Fibroblast of mammary gland (primary cell): ENCODE measurements at regions not wholly inside any gene's neighbourhood (a gene's known extent, or its start where the extent isn't known, plus 50 kb on each side); places are given as distances from the start of the nearest gene placed in this dataset.

ENCODE experiments used
- DNase-seq: peaks from one replicate; pipeline ENCODE4 v3.0.0-alpha.2; 2010; ENCODE audit warnings: low read depth
- H3K4me3 ChIP-seq: 2 replicates; pipeline ENCODE4 v1.5.1; 2011; ENCODE audit warnings: low read depth, mild to moderate bottlenecking, low read length, moderate library complexity; ENCODE audit not compliant: control insufficient read depth
- TF ChIP-seq, protein P1 (sequence below): conservative IDR thresholded peaks from 2 replicates; pipeline ENCODE4 v1.5.1; 2011; ENCODE audit warnings: low read depth, low read length, inconsistent platforms; ENCODE audit not compliant: control insufficient read depth, insufficient read depth

DNA sequence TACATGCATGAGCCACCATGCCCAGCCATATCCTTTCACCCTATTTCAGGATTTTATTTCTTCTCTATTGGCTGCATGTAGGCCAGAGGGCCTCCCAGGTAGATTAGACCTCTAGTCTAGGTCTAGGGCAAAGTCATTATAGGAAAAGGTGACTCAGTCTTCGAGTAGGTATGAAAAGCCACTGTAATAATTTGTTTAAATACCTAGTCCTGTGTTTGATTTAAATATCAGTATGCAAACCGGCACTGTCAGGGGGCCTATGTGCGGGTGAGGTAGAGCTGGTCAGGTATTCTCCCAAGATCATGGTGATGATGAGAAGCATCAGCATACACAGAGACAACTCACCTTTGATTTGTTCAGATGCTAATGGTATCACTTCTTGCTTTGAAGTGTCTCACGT is 101.4 kb upstream of the UMPS start:
- DNase-seq, result no peak
- TF ChIP-seq, protein P1, sequence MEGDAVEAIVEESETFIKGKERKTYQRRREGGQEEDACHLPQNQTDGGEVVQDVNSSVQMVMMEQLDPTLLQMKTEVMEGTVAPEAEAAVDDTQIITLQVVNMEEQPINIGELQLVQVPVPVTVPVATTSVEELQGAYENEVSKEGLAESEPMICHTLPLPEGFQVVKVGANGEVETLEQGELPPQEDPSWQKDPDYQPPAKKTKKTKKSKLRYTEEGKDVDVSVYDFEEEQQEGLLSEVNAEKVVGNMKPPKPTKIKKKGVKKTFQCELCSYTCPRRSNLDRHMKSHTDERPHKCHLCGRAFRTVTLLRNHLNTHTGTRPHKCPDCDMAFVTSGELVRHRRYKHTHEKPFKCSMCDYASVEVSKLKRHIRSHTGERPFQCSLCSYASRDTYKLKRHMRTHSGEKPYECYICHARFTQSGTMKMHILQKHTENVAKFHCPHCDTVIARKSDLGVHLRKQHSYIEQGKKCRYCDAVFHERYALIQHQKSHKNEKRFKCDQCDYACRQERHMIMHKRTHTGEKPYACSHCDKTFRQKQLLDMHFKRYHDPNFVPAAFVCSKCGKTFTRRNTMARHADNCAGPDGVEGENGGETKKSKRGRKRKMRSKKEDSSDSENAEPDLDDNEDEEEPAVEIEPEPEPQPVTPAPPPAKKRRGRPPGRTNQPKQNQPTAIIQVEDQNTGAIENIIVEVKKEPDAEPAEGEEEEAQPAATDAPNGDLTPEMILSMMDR, result no peak
- H3K4me3 ChIP-seq, result no peak overlapping the region

GRCh38 chr3:124629497-124629896 is 100.8 kb upstream of the UMPS start:
- DNase-seq, result no peak
- H3K4me3 ChIP-seq, result no peak overlapping the region
- TF ChIP-seq, protein P1, result no peak

DNA sequence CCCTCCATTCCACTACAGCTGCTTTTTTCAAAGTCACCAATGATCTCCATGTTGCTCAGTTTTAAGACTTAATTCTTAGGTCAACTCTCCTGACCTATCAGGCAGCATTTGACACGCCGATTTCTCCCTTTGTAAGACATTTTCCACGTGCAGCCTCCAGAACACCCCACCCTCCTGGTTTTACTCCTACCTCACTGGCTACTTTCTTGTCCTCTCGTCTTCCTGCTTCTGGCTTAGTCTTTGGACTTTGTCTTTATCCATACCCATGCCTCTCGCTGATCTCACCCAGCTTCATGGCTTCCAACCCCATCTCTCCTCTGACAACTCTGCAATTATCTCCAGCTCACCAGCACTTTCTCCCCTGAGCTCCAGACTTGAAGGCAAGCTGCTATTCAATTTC is 99.3 kb upstream of the UMPS start:
- DNase-seq, result no peak
- TF ChIP-seq, protein P1, result no peak
- no peak overlapping the region for H3K4me3 ChIP-seq

DNA sequence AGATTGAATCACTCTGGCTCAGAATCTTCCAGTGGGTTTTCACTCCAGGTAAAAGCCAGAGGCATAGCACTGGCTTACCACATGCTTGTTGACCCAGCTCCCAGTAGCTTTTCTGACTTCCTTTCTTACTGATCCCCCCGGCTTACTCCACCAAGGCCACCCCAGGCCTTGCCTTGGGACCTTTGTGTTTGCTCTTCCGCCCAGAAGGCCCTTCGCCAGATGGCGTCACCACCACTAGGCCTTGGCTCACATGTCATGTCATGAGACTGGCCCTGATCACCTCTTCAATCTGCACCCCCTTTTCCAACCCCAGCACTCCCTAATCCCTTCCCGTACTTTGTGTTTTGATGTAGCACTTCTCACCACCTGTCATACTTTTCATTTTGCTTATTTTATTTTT is 98.5 kb upstream of the UMPS start:
- DNase-seq, result no peak
- H3K4me3 ChIP-seq, result no peak overlapping the region
- TF ChIP-seq, protein P1, result no peak

DNA sequence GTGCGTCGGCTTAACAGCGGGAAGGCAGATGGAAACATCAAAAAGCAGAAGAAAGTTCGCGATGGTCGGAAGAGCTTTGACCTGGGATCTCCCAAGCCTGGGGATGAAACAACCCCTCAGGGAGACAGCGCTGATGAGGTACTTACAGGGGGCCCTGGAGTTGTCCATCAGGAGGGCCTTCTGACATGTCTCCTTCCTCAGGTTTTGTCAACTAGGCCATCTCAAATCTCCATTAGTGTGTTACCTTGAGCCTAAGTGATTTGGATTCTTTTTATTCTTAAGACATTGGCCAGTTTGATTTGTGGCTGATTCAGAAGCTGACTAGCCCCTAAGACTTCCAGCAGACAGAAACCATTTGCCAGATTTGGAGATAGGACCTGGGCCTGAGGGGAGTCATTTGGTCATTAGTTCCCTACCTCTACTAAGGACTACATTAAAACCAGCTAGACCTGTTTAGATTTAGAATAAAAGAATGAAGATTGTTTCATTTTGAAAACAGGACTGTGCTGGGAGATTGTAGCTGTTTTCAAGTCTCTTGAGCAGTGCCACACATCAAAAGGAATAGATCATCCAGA is 97.6 kb upstream of the UMPS start:
- TF ChIP-seq, protein P1, result no peak
- DNase-seq, result no peak
- no peak overlapping the region for H3K4me3 ChIP-seq

- no peak for DNase-seq
- TF ChIP-seq, protein P1, result no peak
- H3K4me3 ChIP-seq, result no peak overlapping the region
Measured at GRCh38 chr3:124633524-124633923, 96.7 kb upstream of the UMPS start.
